22Rv1 (cell line): ENCODE measurements at regions not wholly inside any gene's neighbourhood (a gene's known extent, or its start where the extent isn't known, plus 50 kb on each side); places are given as distances from the start of the nearest gene placed in this dataset.

Experiments used
- CTCF ChIP-seq: fragments of 450-650 bp; IDR thresholded peaks from 2 replicates; pipeline ENCODE4 v1.5.1; 2017; ENCODE audit warnings: mild to moderate bottlenecking
- ZFX ChIP-seq: fragments of 450-650 bp; IDR thresholded peaks from 2 replicates; pipeline ENCODE4 v1.6.1; 2017; ENCODE audit warnings: antibody characterized with exemption, borderline replicate concordance

GRCh38 chr6:77326029-77326428, 137.3 kb downstream of the HTR1B start:
- no peak for TF ChIP-seq CTCF
- no peak for TF ChIP-seq ZFX
